IgD-negative memory B cell (primary cell): ENCODE measurements at regions not wholly inside any gene's neighbourhood (a gene's known extent, or its start where the extent isn't known, plus 50 kb on each side); places are given as distances from the start of the nearest gene placed in this dataset.

Experiments used
- H3K27ac Mint-ChIP-seq, 3 donors: one replicate each; pipeline ENCODE4 v1.8.0; 2020 to 2022; ENCODE audit warnings: mild to moderate bottlenecking in 3 of 3, mixed read lengths in 3 of 3, moderate library complexity in 1 of 3
- H3K27me3 Mint-ChIP-seq: one replicate; pipeline ENCODE4 v1.8.0; 2021; ENCODE audit warnings: mixed read lengths
- H3K36me3 Mint-ChIP-seq: one replicate; pipeline ENCODE4 v1.8.0; 2020; ENCODE audit warnings: mild to moderate bottlenecking, mixed read lengths
- H3K4me1 Mint-ChIP-seq, 3 donors: one replicate each; pipeline ENCODE4 v1.8.0; 2020 to 2022; ENCODE audit warnings: mixed read lengths in 3 of 3, mild to moderate bottlenecking in 1 of 3
- H3K4me3 Mint-ChIP-seq, 4 donors: one replicate each; pipeline ENCODE4 v1.8.0; 2020 to 2022; ENCODE audit warnings: mild to moderate bottlenecking in 4 of 4, mixed read lengths in 4 of 4, moderate library complexity in 3 of 4
- H3K9me3 Mint-ChIP-seq, 3 donors: one replicate each; pipeline ENCODE4 v1.8.0; 2020 to 2021; ENCODE audit warnings: mixed read lengths in 3 of 3, mild to moderate bottlenecking in 1 of 3

DNA sequence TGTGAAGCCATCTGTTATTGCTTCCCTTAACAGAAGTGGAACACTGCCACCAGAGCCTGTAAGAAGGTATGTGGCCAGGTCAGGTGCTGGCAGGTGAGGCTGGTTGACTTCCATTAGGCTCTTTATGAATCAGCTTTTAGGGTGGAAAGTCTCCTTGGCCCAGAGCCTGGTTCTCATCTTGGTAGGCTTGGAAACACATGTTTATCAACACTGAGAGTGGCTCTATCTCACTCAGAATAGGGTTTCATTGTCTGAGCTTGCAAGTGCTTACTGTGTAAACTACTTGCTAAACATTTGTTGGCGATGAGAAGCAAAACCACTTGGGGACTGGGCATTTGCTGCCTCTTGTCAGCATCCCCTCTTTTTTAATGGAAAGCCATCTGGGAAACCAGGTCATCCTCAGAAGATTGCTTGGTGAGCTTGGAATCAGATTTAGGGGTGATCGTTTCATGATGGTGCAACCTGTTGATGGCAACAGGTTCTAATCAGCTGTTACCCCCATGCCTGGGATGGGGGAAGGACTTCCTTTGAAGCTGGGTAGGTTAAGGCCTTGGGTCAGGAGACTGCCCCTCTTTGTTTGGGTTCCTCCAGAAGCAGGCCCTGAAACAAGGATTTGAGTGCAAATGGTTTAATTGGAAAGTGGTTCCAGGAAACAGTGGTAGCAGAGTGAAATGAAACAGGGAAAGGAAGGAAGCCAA is 75.0 kb upstream of the AMPD3 start:
- Mint-ChIP-seq H3K36me3 (peaks cover 2% of the 10 kb centered on the region), H3K9me3 (no peaks in the 10 kb centered on the region), H3K27me3 (peaks cover 13% of the 10 kb centered on the region), H3K4me1 (no peaks in the 10 kb centered on the region), H3K27ac (no peak overlapping the region), H3K4me3 (no peak overlapping the region)

DNA sequence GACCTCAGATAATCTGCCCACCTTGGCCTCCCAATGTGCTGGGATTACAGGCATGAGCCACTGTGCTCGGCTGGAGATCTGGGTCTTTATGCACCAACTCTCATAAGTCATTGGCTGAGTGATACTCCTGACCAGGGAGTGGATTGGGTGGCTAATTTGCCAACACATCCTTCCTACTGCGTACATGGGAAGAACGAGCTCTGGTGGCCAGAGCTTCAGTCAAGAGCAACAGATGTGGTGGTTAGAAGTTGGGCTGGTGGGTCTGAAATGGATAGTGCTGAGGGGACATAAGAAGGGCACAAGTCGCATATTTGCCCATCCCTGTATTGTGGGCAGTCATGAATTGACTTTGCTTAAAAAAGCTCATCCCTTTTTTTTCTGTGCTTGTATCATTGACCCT is 74.1 kb upstream of the AMPD3 start:
- no peaks in the 10 kb centered on the region for H3K4me1 Mint-ChIP-seq
- no peak overlapping the region for H3K27ac Mint-ChIP-seq
- H3K4me3 Mint-ChIP-seq: no peak overlapping the region
- peaks cover 2% of the 10 kb centered on the region for H3K36me3 Mint-ChIP-seq
- no peaks in the 10 kb centered on the region for H3K9me3 Mint-ChIP-seq
- peaks cover 13% of the 10 kb centered on the region for H3K27me3 Mint-ChIP-seq

DNA sequence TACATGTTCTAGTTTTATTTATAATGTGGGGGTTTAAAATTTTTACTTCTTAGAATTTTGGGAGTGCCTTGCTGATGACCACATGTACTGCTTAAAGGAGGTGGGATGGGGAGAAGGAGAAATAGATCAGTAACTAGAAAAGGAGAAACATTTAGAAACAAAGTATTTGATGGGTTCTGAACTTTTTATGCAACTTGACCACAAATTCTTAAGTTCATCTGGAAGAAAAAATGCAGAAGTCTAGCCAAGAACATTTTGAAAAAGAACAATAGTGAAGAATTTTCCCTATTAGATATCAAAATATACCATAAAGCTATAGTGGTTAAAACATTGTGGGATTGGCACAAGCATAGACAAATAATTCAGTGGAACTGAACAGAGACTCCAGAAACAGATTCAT is 73.3 kb upstream of the AMPD3 start:
- Mint-ChIP-seq H3K4me1 (no peaks in the 10 kb centered on the region), H3K27ac (no peak overlapping the region), H3K27me3 (peaks cover 13% of the 10 kb centered on the region), H3K9me3 (no peaks in the 10 kb centered on the region), H3K4me3 (no peak overlapping the region), H3K36me3 (peaks cover 2% of the 10 kb centered on the region)

DNA sequence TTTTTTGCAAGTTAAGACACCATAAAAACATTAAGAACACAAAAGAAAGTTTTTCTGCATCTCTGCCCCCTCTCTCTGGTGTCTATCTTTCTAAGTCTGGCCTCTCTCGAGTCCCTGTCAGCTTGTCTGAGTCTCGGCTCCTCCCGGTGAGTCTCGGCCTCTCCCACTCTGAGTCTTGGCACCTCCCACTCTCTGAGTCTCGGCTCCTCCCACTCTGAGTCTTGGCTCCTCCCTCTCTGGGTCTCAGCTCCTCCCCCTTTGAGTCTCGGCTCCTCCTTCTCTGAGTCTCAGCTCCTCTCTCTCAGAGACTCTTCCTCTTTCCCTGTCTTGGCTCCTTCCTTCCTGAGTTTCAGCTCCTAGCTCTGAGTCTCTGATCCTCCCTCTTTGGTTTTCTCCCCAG is 72.5 kb upstream of the AMPD3 start:
- H3K27ac Mint-ChIP-seq: no peak overlapping the region
- no peak overlapping the region for H3K4me3 Mint-ChIP-seq
- H3K4me1 Mint-ChIP-seq: no peaks in the 10 kb centered on the region
- H3K36me3 Mint-ChIP-seq: peaks cover 2% of the 10 kb centered on the region
- peaks cover 19% of the 10 kb centered on the region for H3K27me3 Mint-ChIP-seq
- no peaks in the 10 kb centered on the region for H3K9me3 Mint-ChIP-seq

DNA sequence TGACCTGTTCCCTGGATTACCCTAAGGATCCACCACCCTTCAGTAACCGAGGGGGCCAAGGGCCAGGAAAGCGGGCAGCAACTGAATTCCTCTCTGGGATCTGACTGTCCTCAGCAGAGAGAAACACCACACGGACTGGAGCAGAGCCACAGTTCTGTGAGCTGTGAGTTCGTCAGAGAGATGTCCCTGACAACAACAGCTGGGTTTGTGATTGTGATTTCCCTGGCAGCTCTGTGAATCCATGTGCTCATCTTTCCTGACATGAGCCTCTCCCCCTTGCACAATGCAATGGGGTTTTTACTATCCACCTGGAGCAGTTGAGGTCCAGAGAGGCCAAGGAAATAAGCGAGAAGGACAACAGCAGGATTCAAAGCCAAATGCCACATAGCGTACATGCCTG is 69.4 kb upstream of the AMPD3 start:
- Mint-ChIP-seq H3K36me3 (peaks cover 2% of the 10 kb centered on the region), H3K4me3 (no peak overlapping the region), H3K4me1 (no peaks in the 10 kb centered on the region), H3K27ac (no peak overlapping the region), H3K9me3 (no peaks in the 10 kb centered on the region), H3K27me3 (peaks cover 23% of the 10 kb centered on the region)

DNA sequence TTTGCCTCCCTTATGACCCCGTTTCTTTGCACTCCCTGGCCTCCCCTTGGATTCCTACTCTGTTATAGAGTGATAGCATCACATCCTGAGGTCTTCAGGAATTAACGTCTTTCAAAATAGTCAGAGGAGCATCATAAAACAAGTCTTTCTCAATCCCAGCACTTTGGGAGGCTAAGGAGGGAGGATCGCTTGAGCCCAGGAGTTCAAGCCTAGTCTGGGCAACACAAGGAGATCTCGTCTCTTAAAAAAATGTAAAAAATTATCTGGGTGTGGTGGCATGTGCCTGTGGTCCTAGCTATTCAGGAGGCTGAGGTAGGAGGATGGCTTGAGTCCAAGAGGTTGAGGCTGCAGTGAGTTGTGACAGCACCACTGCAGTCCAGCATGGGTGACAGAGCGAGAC is 68.7 kb upstream of the AMPD3 start:
- Mint-ChIP-seq H3K27ac (no peak overlapping the region), H3K4me1 (no peaks in the 10 kb centered on the region), H3K27me3 (peaks cover 25% of the 10 kb centered on the region), H3K9me3 (peaks cover 0 to 4% (median 0%) of the 10 kb centered on the region in 3 donors), H3K36me3 (peaks cover 2% of the 10 kb centered on the region), H3K4me3 (no peak overlapping the region)

DNA sequence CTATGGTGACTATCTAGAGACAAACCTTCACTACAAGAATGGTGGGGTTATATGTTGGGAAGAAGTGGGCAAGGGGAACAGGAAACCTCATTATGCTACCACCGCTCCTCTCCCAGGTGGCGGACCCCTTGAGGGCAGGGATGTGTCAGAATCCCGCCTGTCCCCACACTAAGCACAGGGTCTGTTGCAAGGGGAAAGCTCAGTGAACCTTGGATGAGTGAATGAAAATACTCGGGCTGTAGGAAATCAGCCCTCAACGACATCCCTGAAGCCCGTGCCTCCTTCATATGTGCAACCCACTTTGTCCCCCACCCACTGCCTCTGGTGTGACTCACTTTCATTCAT is 68.2 kb upstream of the AMPD3 start:
- peaks cover 0 to 4% (median 0%) of the 10 kb centered on the region in 3 donors for H3K9me3 Mint-ChIP-seq
- H3K27me3 Mint-ChIP-seq: peaks cover 22% of the 10 kb centered on the region
- no peak overlapping the region for H3K27ac Mint-ChIP-seq

DNA sequence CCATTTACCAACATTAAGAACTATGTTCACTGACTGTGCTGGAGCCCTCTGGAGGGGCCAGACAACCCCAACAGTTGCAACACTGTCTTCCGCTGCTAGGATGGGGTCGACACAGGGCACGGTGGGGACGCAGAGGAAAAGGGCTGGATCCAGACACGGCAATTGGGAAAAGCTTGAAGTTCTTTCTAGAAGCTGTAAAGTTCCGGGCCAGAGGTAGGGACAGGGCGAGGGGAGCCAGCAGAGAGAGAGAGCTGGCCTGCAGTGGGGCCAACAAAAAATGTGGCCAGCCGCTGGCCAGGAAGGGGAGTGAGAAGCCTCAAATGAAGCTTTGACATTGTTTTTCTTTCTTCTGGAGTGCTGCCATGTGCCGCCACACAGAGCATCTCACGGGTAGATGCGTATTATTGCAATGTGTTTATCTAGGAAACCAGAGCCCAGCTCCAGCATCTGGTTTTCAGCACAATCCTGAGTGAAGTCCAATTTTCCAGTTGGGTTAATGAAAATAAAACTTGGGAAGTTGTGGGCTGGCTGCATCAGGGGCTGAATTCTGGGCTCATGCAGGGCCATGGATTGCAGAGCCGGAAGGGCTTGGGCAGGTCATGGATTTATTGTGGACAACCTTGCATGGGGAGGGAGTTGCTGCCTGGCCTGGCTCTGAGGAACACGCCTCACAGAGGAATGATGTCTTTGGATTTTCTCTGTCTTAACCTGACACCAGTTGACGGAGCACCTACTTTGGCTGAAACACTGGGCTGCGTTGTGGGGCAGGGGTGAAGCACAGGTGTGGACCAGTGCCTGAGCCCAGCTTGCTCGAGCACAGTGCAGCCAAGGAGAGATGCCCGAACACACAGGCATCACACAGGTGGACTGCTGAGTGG is 67.6 kb upstream of the AMPD3 start:
- Mint-ChIP-seq H3K4me3 (no peak overlapping the region), H3K27ac (no peak overlapping the region), H3K9me3 (peaks cover 0 to 4% (median 0%) of the 10 kb centered on the region in 3 donors), H3K36me3 (peaks cover 2% of the 10 kb centered on the region), H3K4me1 (no peaks in the 10 kb centered on the region), H3K27me3 (peaks cover 19% of the 10 kb centered on the region)

More for the DNA sequence above, 68.2 kb upstream of the AMPD3 start:
- no peaks in the 10 kb centered on the region for H3K4me1 Mint-ChIP-seq
- H3K36me3 Mint-ChIP-seq: peaks cover 2% of the 10 kb centered on the region
- H3K4me3 Mint-ChIP-seq: no peak overlapping the region

DNA sequence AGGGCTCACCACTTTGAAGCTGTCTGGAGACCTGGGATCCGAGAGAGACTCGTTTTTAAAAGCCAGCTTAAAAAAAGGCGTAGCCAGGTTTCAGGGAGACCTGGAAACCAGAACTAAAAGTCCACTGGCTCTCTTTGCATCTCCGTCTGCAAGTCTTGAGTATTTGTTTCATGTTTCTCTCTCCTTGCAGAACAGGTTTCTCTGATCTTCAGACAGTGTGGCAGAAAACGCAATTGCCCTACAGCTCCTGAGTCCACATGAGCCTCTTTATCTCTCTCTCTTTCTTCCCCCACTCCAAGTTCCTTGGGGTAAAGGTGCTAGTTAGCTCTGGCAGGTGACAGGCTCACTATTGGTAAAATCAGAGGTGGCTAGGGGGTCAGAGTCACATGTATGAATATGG is 67.0 kb upstream of the AMPD3 start:
- Mint-ChIP-seq H3K9me3 (peaks cover 0 to 4% (median 0%) of the 10 kb centered on the region in 3 donors), H3K27me3 (peaks cover 20% of the 10 kb centered on the region), H3K27ac (no peak overlapping the region), H3K4me1 (no peaks in the 10 kb centered on the region), H3K4me3 (no peak overlapping the region), H3K36me3 (peaks cover 2% of the 10 kb centered on the region)

DNA sequence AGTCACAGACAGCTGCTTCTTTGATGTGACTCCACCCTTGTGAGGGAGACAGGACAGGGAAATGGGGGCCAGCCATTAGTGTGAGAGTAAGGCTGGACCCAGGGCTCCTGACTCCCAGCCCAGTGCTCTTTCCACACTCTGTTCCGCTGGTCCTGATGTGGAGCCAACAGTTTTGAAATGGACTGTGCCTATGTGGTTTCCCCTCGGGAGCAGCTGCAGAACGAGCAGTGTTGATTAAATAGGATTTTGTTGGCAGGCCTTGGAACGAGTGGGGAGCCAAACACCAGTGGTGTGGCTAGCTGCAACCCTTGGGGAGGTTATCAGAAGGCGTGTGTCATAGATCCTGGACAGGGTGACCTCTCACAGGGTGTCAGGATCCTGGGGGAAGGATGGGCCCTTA is 66.5 kb upstream of the AMPD3 start:
- Mint-ChIP-seq H3K4me1 (no peaks in the 10 kb centered on the region), H3K27ac (no peak overlapping the region), H3K27me3 (peaks cover 21% of the 10 kb centered on the region), H3K9me3 (peaks cover 0 to 4% (median 0%) of the 10 kb centered on the region in 3 donors), H3K36me3 (peaks cover 2% of the 10 kb centered on the region), H3K4me3 (no peak overlapping the region)

DNA sequence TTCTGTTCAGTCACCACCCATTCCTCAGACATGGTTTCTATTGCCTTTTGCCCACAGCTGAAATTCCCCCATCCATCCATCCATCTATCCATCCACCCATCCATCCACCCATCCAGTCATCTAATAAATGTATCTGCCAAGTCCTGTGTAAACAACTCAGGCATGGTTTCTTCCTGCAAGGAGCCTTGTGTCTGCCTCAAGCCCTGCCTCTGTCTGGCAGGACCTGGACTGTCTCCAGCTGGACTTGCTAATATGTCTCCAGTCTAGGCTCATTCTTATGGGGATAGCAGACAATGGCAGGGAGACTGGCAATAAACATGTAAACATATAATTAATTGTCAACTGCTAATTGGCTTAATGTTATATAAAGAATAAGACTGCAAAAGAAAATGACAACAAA is 64.7 kb upstream of the AMPD3 start:
- Mint-ChIP-seq H3K27me3 (peaks cover 23% of the 10 kb centered on the region), H3K9me3 (peaks cover 0 to 4% (median 0%) of the 10 kb centered on the region in 3 donors), H3K4me1 (no peaks in the 10 kb centered on the region), H3K27ac (no peak overlapping the region), H3K36me3 (no peaks in the 10 kb centered on the region), H3K4me3 (no peak overlapping the region)

DNA sequence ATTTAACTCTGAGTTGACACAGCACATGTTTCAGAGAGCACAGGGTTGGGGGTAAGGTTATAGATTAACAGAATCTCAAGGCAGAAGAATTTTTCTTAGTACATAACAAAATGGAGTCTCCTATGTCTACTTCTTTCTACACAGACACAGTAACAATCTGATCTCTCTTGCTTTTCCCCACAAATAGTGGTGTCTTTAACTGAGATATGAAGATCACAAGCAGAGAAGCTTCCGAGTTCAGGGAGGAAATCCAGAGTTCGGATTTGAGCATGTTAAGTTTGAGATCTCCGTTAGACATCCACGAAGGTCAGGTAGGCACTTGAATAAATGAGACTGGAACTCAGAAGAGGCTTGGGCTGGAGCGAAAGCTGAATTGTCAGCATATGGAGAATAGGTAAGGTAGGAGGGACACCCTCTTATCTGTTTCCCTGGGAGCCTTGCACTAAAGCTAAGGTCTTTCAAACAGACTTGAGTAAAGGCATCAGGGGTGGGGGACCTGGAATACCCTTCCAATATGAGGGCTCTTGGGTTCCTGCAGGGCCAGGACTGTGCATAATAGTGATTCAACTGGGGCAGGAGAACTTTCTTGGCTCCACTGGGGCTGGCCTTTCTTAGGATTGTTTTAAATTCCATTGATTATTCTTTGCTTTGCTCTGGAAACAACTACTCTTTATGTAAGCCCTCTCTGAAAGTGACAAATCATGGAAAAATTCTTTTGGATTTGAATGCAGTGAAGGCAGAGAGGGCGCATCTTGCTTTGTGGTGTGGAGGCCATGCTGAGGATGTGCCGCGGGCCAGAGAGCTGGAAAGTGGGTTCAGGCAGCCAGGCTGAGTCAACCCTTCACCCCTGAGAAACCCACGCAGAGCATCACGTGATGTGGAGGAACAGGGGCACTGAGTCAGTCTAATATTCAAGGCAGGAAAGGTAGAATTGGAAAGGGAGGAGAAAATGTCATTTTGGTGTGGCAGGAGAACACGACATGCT is 62.7 kb upstream of the AMPD3 start:
- H3K4me1 Mint-ChIP-seq: no peaks in the 10 kb centered on the region
- peaks cover 0 to 4% (median 0%) of the 10 kb centered on the region in 3 donors for H3K9me3 Mint-ChIP-seq
- no peaks in the 10 kb centered on the region for H3K36me3 Mint-ChIP-seq
- H3K27ac Mint-ChIP-seq: no peak overlapping the region
- peaks cover 24% of the 10 kb centered on the region for H3K27me3 Mint-ChIP-seq
- no peak overlapping the region for H3K4me3 Mint-ChIP-seq

DNA sequence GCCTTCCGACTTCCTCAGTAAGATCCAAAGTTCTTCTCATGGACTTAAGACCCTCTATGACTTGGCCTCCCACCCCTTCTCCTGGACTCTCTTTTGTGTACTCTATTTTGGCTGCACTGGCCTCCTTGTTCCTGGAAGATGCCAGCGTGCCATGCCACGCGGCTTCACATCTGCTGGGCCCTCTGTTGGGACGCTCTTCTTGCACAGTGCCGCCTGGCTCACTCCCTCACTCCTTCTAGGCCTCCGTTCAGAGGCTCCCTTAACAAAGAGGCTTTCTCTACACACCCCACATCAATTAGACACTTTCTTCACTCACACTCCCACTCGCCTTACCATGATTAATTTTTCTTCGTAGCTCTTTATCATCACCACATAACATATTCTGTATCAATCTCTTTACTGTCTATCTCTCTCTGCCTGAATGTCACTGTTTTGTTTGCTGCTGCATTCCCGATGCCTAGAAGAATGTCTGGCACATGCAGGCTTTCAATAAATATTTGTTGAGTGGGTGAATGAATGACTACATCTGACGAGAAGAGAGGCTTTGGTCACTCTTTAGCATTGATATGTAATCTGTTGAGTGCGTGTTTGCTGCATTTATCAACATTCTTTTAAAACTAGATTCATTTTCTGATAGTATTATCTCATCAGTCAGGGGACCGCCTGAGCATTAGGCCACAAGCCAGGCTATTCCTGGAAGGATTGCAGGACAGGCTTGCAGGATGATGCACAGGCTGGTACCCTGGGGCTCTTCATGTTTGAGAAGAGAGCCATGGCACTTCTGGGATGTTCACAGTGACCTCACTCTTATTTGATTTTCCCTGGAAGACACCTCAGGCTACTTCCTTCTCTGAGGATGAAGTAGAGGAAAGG is 60.6 kb upstream of the AMPD3 start:
- Mint-ChIP-seq H3K4me3 (no peak overlapping the region), H3K27me3 (peaks cover 27% of the 10 kb centered on the region), H3K36me3 (no peaks in the 10 kb centered on the region), H3K27ac (no peak overlapping the region), H3K4me1 (no peaks in the 10 kb centered on the region), H3K9me3 (peaks cover 0 to 4% (median 0%) of the 10 kb centered on the region in 3 donors)
